Aorta (tissue), 5 donors: ENCODE measurements at regions not wholly inside any gene's neighbourhood (a gene's known extent, or its start where the extent isn't known, plus 50 kb on each side); places are given as distances from the start of the nearest gene placed in this dataset.
"Not testable (repeated sequence)": the region's sequence is repeated elsewhere in the genome, so short reads cannot be mapped to it uniquely, and the experiment has no call there.

Experiments used
- ATAC-seq: fragments of 200-7000 bp; cut with Tn5 transposase; one replicate; pipeline ENCODE4 v1.9.1; 2022; ENCODE audit warnings: moderate library complexity; ENCODE audit not compliant: low FRiP score
- DNase-seq, 2 donors: peaks; one replicate each; pipeline ENCODE4 v3.0.0-alpha.2; 2020
- H3K27ac ChIP-seq, 2 donors: one replicate each; pipeline ENCODE4 v1.5.1; 2013; ENCODE audit warnings: low read length in 2 of 2, mild to moderate bottlenecking in 2 of 2, moderate library complexity in 2 of 2, control low read depth in 1 of 2, inconsistent platforms in 1 of 2, low read depth in 1 of 2
- H3K27me3 ChIP-seq, 2 donors: one replicate each; pipeline ENCODE4 v1.6.1; 2013; ENCODE audit warnings: control low read depth in 1 of 2, low read length in 1 of 2, mild to moderate bottlenecking in 1 of 2, moderate library complexity in 1 of 2; ENCODE audit not compliant: insufficient read depth in 2 of 2, control insufficient read depth in 1 of 2
- H3K36me3 ChIP-seq, 2 donors: one replicate each; pipeline ENCODE4 v1.6.1; 2013; ENCODE audit warnings: control low read depth in 1 of 2, low read length in 1 of 2, mild to moderate bottlenecking in 1 of 2; ENCODE audit not compliant: insufficient read depth in 2 of 2, control insufficient read depth in 1 of 2
- H3K4me1 ChIP-seq, 2 donors: one replicate each; pipeline ENCODE4 v1.6.1; 2013; ENCODE audit warnings: low read length in 2 of 2, control low read depth in 1 of 2, mild to moderate bottlenecking in 1 of 2, moderate library complexity in 1 of 2; ENCODE audit not compliant: insufficient read depth in 2 of 2, control insufficient read depth in 1 of 2
- H3K4me3 ChIP-seq, 2 donors: one replicate each; pipeline ENCODE4 v1.5.1; 2013; ENCODE audit warnings: low read length in 2 of 2, control low read depth in 1 of 2, mild to moderate bottlenecking in 1 of 2
- H3K9me3 ChIP-seq: one replicate; pipeline ENCODE4 v1.6.1; 2013; ENCODE audit warnings: mild to moderate bottlenecking, low read length; ENCODE audit not compliant: control insufficient read depth
- WGBS, 2 donors: extraction: QIAGEN DNeasy Blood & Tissue Kit; methylation state at CpG; one replicate each; pipeline ENCODE4 v1.1.7; 2013; 5-methylcytosine and 5-hydroxymethylcytosine counted together
- intact Hi-C, 2 donors: fragments of 100-400 bp; cut with DNase I; formaldehyde crosslinking; loops; one replicate each; pipeline versions ENCODE4 v1.14.2 to v1.15.0; 2022
- donor health status: healthy with polysubstance abuse.
- donor health status: Bipolar disorder and iron deficiency.
- donor health status: DM: no; HTN: no; CAD: no.
- donor health status: DM: no; HTN: no; CAD: no.
- donor health status: DM: yes; HTN: yes; CAD: no.

- Histone ChIP-seq H3K4me1 (no peaks in the 10 kb centered on the region), H3K9me3 (no peaks in the 10 kb centered on the region), H3K27me3 (peaks cover 0 to 2% of the 10 kb centered on the region in 2 donors), H3K36me3 (no peaks in the 10 kb centered on the region), H3K4me3 (no peak overlapping the region), H3K27ac (no peak overlapping the region)
- DNase-seq (no peak), ATAC-seq (no peak)
- WGBS, 2 donors = 72 to 73% methylated on average over 2 of the region's 2 CpGs
- intact Hi-C loops = no loop called here
Observed at GRCh38 chr3:182023843-182024242, 312.1 kb downstream of the SOX2 start.

GRCh38 chr3:182027366-182027765, 315.6 kb downstream of the SOX2 start:
- intact Hi-C loops = no loop called here
- DNase-seq (no peak), ATAC-seq (no peak)
- Histone ChIP-seq H3K36me3 (no peaks in the 10 kb centered on the region), H3K9me3 (no peaks in the 10 kb centered on the region), H3K4me3 (no peak overlapping the region), H3K27me3 (peaks cover 0 to 2% of the 10 kb centered on the region in 2 donors), H3K27ac (no peak overlapping the region), H3K4me1 (no peaks in the 10 kb centered on the region)
- WGBS, 2 donors = 70 to 71% methylated on average over 1 of the region's 1 CpG

- DNase-seq = no peak
- Histone ChIP-seq H3K9me3 (no peaks in the 10 kb centered on the region), H3K4me3 (no peak overlapping the region), H3K27ac (no peak overlapping the region), H3K27me3 (peaks cover 0 to 2% of the 10 kb centered on the region in 2 donors), H3K36me3 (no peaks in the 10 kb centered on the region), H3K4me1 (no peaks in the 10 kb centered on the region)
- ATAC-seq = no peak
- intact Hi-C loops = no loop called here
- WGBS, 2 donors = 77 to 84% methylated on average over 3 of the region's 3 CpGs
Observed at GRCh38 chr3:182028081-182028480, 316.4 kb downstream of the SOX2 start.

- WGBS, 2 donors = 47 to 69% methylated on average over 1 of the region's 1 CpG
Observed at GRCh38 chr3:182034231-182034630, 322.5 kb downstream of the SOX2 start.

GRCh38 chr3:182035324-182035723, 323.6 kb downstream of the SOX2 start:
- no peak overlapping the region for H3K4me3 ChIP-seq
- no peak for ATAC-seq
- H3K4me1 ChIP-seq = no peaks in the 10 kb centered on the region
- no peak for DNase-seq
- no peaks in the 10 kb centered on the region for H3K36me3 ChIP-seq
- WGBS, 2 donors = 64 to 66% methylated on average over 3 of the region's 3 CpGs
- H3K27me3 ChIP-seq = no peaks in the 10 kb centered on the region
- intact Hi-C loops = no loop called here
- H3K27ac ChIP-seq = no peak overlapping the region
- H3K9me3 ChIP-seq = no peaks in the 10 kb centered on the region

More at GRCh38 chr3:182034231-182034630, 322.5 kb downstream of the SOX2 start:
- H3K36me3 ChIP-seq, intact Hi-C loops, DNase-seq, ATAC-seq, H3K4me3 ChIP-seq, H3K27ac ChIP-seq, H3K27me3 ChIP-seq, H3K4me1 ChIP-seq, H3K9me3 ChIP-seq: not testable (repeated sequence)

GRCh38 chr3:182036382-182036781, 324.7 kb downstream of the SOX2 start:
- DNase-seq = no peak
- 83 to 90% methylated on average over 1 of the region's 1 CpG for WGBS, 2 donors
- Histone ChIP-seq H3K27ac (no peak overlapping the region), H3K4me1 (no peaks in the 10 kb centered on the region), H3K4me3 (no peak overlapping the region), H3K36me3 (no peaks in the 10 kb centered on the region), H3K27me3 (no peaks in the 10 kb centered on the region), H3K9me3 (no peaks in the 10 kb centered on the region)
- ATAC-seq = no peak
- intact Hi-C loops = no loop called here

- intact Hi-C loops = no loop called here
- no peak overlapping the region for H3K27ac ChIP-seq
- ATAC-seq = no peak
- H3K27me3 ChIP-seq = no peaks in the 10 kb centered on the region
- H3K4me3 ChIP-seq = no peak overlapping the region
- 66 to 68% methylated on average over 1 of the region's 1 CpG for WGBS, 2 donors
- H3K4me1 ChIP-seq = no peaks in the 10 kb centered on the region
- no peaks in the 10 kb centered on the region for H3K36me3 ChIP-seq
- DNase-seq = no peak
- no peaks in the 10 kb centered on the region for H3K9me3 ChIP-seq
Observed at GRCh38 chr3:182041668-182042291, 330.1 kb downstream of the SOX2 start.

GRCh38 chr3:182045736-182046135, 334.0 kb downstream of the SOX2 start:
- Histone ChIP-seq H3K36me3 (no peaks in the 10 kb centered on the region), H3K27me3 (no peaks in the 10 kb centered on the region), H3K27ac (no peak overlapping the region), H3K9me3 (no peaks in the 10 kb centered on the region), H3K4me3 (no peak overlapping the region), H3K4me1 (no peaks in the 10 kb centered on the region)
- 73 to 76% methylated on average over 2 of the region's 2 CpGs for WGBS, 2 donors
- no peak for DNase-seq
- intact Hi-C loops = no loop called here
- ATAC-seq = no peak

GRCh38 chr3:182046166-182046764, 334.5 kb downstream of the SOX2 start:
- DNase-seq (no peak), ATAC-seq (no peak)
- H3K27me3 ChIP-seq = no peaks in the 10 kb centered on the region
- no peaks in the 10 kb centered on the region for H3K9me3 ChIP-seq
- no peak overlapping the region for H3K4me3 ChIP-seq
- H3K27ac ChIP-seq = no peak overlapping the region
- intact Hi-C loops = no loop called here
- no peaks in the 10 kb centered on the region for H3K4me1 ChIP-seq
- 52 to 53% methylated on average over 11 of the region's 11 CpGs for WGBS, 2 donors
- no peaks in the 10 kb centered on the region for H3K36me3 ChIP-seq
